OCI-LY3 (cell line): ENCODE measurements at regions not wholly inside any gene's neighbourhood (a gene's known extent, or its start where the extent isn't known, plus 50 kb on each side); places are given as distances from the start of the nearest gene placed in this dataset.

Experiments
- CTCF ChIP-seq: fragments of 200-600, 300-600 bp; sonication (generic); IDR thresholded peaks from 2 replicates; pipeline ENCODE4 v1.5.1; 2014; ENCODE audit warnings: antibody characterized with exemption, low read length, low read depth
- EZH2phosphoT487 ChIP-seq: fragments of 200-600 bp; shearing (Covaris generic); IDR thresholded peaks from 2 replicates; pipeline ENCODE4 v1.6.1; 2018; ENCODE audit warnings: antibody characterized with exemption, mixed run types, low read depth

GRCh38 chr13:73937441-73937840, 196.8 kb downstream of the KLF12 start:
- TF ChIP-seq CTCF (no peak), EZH2phosphoT487 (no peak)
